ENCODE measurements at regions not wholly inside any gene's neighbourhood (a gene's known extent, or its start where the extent isn't known, plus 50 kb on each side); places are given as distances from the start of the nearest gene placed in this dataset.

- Histone ChIP-seq H3K4me3 (no peak overlapping the region), H3K27ac (no peak overlapping the region)
- TF ChIP-seq CTCF (IDR thresholded peaks at IDR 0.05) = no peak
- DNase-seq (ENCODE audit: low spot score) = no peak
These were observed 271.5 kb upstream of the PDGFD start for GRCh38 chr11:104435494-104435893.

GRCh38 chr11:104433751-104434150 lies 269.8 kb upstream of the PDGFD start:
- H3K4me3 ChIP-seq = no peak overlapping the region
- DNase-seq (ENCODE audit: low spot score) = no peak
- TF ChIP-seq CTCF (IDR thresholded peaks at IDR 0.05) = no peak
- no peak overlapping the region for H3K27ac ChIP-seq

- no peak for DNase-seq (ENCODE audit: low spot score)
- no peak for TF ChIP-seq CTCF (IDR thresholded peaks at IDR 0.05)
- H3K27ac ChIP-seq = no peak overlapping the region
- no peak overlapping the region for H3K4me3 ChIP-seq
These were observed 269.0 kb upstream of the PDGFD start for GRCh38 chr11:104432981-104433380.

GRCh38 chr11:104432526-104432925 lies 268.6 kb upstream of the PDGFD start:
- no peak for DNase-seq (ENCODE audit: low spot score)
- no peak overlapping the region for H3K4me3 ChIP-seq
- no peak for TF ChIP-seq CTCF (IDR thresholded peaks at IDR 0.05)

GRCh38 chr11:104422324-104422944 lies 258.5 kb upstream of the PDGFD start:
- no peak overlapping the region for H3K4me3 ChIP-seq
- no peak for DNase-seq (ENCODE audit: low spot score)
- no peak for TF ChIP-seq CTCF (IDR thresholded peaks at IDR 0.05)
- no peak overlapping the region for H3K27ac ChIP-seq

More at GRCh38 chr11:104432526-104432925, 268.6 kb upstream of the PDGFD start:
- H3K27ac ChIP-seq = no peak overlapping the region

GRCh38 chr11:104410336-104410735 lies 246.4 kb upstream of the PDGFD start:
- Histone ChIP-seq H3K4me3 (no peak overlapping the region), H3K27ac (no peak overlapping the region)
- DNase-seq (ENCODE audit: low spot score) = no peak
- TF ChIP-seq CTCF (IDR thresholded peaks at IDR 0.05) = no peak

- DNase-seq (ENCODE audit: low spot score) = no peak
- TF ChIP-seq CTCF (IDR thresholded peaks at IDR 0.05) = no peak
- Histone ChIP-seq H3K4me3 (no peak overlapping the region), H3K27ac (no peak overlapping the region)
These were observed 244.7 kb upstream of the PDGFD start for GRCh38 chr11:104408630-104409029.

Measured in coronary artery (tissue), 2 donors.